HG03558 (cell line): ENCODE measurements at regions not wholly inside any gene's neighbourhood (a gene's known extent, or its start where the extent isn't known, plus 50 kb on each side); places are given as distances from the start of the nearest gene placed in this dataset.
"Not testable (repeated sequence)": the region's sequence is repeated elsewhere in the genome, so short reads cannot be mapped to it uniquely, and the experiment has no call there.

Experiments used
- ATAC-seq: cut with Tn5 transposase; IDR thresholded peaks from one replicate; pipeline ENCODE4 v1.9.1; 2021; ENCODE audit warnings: moderate number of reproducible peaks; ENCODE audit not compliant: unreplicated experiment; ENCODE audit errors: extremely low read depth

GRCh38 chr5:40235471-40236400, 444.0 kb upstream of the PTGER4 start:
- ATAC-seq = no peak

- ATAC-seq = no peak
Observed at GRCh38 chr5:40233268-40233667, 446.4 kb upstream of the PTGER4 start.

GRCh38 chr5:40227931-40228330, 451.8 kb upstream of the PTGER4 start:
- no peak for ATAC-seq

GRCh38 chr5:40227366-40227765, 452.3 kb upstream of the PTGER4 start:
- ATAC-seq = no peak

- no peak for ATAC-seq
Observed at GRCh38 chr5:40226906-40227305, 452.8 kb upstream of the PTGER4 start.

GRCh38 chr5:40225147-40225546, 454.6 kb upstream of the PTGER4 start:
- ATAC-seq = not testable (repeated sequence)

GRCh38 chr5:40224421-40224820, 455.3 kb upstream of the PTGER4 start:
- no peak for ATAC-seq

- ATAC-seq = peak; percentile 55
Observed at GRCh38 chr5:40223884-40224402, 455.8 kb upstream of the PTGER4 start.

GRCh38 chr5:40221796-40222195, 457.9 kb upstream of the PTGER4 start:
- ATAC-seq = no peak

GRCh38 chr5:40221255-40221654, 458.5 kb upstream of the PTGER4 start:
- ATAC-seq = no peak

- ATAC-seq = no peak
Observed at GRCh38 chr5:40220260-40220659, 459.5 kb upstream of the PTGER4 start.

GRCh38 chr5:40217553-40217952, 462.2 kb upstream of the PTGER4 start:
- no peak for ATAC-seq

- ATAC-seq = no peak
Observed at GRCh38 chr5:40210694-40211093, 469.0 kb upstream of the PTGER4 start.

GRCh38 chr5:40206030-40206429, 473.7 kb upstream of the PTGER4 start:
- ATAC-seq = no peak

- no peak for ATAC-seq
Observed at GRCh38 chr5:40204144-40204543, 475.6 kb upstream of the PTGER4 start.

GRCh38 chr5:40202814-40203440, 476.8 kb upstream of the PTGER4 start:
- no peak for ATAC-seq

GRCh38 chr5:40198736-40199135, 481.0 kb upstream of the PTGER4 start:
- ATAC-seq = no peak

- not testable (repeated sequence) for ATAC-seq
Observed at GRCh38 chr5:40195574-40195973, 484.1 kb upstream of the PTGER4 start.

- ATAC-seq = no peak
Observed at GRCh38 chr5:40191150-40191549, 488.6 kb upstream of the PTGER4 start.

GRCh38 chr5:40172721-40173120, 507.0 kb upstream of the PTGER4 start:
- ATAC-seq = no peak

GRCh38 chr5:40171971-40172370, 507.7 kb upstream of the PTGER4 start:
- no peak for ATAC-seq
